DMS53 treated with DMSO at 0.1 percent for 48 hours (cell line): ENCODE measurements at regions not wholly inside any gene's neighbourhood (a gene's known extent, or its start where the extent isn't known, plus 50 kb on each side); places are given as distances from the start of the nearest gene placed in this dataset.
A peak's percentile ranks its signal among the peaks of the same experiment; 100 is the strongest.

ENCODE experiments used
- DNase-seq: peaks from one replicate; lab custom pipeline; 2025; ENCODE audit not compliant: unreplicated experiment; lab: John Stamatoyannopoulos, UW

DNA sequence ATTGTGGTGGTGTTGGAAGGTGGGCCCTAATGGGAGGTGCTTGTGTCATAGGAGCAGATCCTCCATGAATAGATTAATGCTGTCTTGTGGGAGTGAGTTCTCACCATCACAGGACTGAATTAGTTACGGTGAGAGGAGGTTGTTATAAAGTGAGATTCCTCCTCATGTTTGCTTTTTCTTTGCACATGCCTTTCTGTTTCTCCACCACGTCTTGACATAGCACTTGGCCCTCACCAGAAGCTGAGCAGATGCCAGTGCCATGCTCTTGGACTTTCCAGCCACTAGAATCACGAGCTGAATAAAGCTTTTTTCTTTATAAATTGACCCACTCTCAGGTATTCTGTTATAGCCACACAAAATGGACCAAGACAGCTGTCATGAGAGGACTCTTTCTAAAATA lies 194.8 kb downstream of the PTPRU start:
- no peak for DNase-seq

GRCh38 chr1:29429656-29430055 lies 193.3 kb downstream of the PTPRU start:
- no peak for DNase-seq

- no peak for DNase-seq
Measured at GRCh38 chr1:29428997-29429396, 192.7 kb downstream of the PTPRU start.

DNA sequence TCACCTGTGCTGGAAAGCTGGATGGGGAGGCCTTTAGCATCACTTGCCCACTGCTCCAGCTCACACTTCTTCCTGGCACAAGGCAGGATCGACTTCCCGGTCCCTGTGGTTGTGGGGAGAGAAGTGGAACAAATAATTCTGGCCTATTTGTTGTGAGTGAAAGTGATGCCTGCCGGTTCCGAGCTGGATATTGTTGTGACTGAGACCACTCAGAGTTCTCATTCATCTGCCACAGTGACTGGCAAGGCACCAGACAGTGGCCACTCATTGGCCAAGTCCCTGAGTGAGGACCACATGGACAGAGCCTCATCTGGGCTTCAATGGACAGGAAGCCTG lies 191.9 kb downstream of the PTPRU start:
- no peak for DNase-seq

GRCh38 chr1:29427614-29428279 lies 191.4 kb downstream of the PTPRU start:
- DNase-seq = no peak

GRCh38 chr1:29426701-29427279 lies 190.5 kb downstream of the PTPRU start:
- no peak for DNase-seq

DNA sequence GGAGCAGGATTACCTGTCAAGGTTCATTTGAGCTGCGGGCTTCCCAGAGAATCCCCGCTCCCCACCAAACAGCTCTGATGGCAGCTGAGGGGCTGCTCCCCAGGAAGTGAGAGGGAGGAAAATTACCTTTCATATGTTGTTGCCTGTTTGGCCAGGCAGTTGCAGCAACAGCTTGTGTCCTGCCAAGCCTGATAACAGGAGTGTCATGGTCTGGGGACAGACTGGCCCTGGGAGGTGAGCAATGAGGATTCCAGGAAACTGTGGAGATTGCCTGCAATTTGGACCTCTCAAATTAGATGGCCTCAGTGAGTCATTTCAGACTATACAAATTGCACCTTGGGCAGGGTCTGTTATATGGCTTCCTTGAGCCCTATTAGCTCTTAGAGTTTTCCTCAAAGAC lies 189.3 kb downstream of the PTPRU start:
- no peak for DNase-seq

DNA sequence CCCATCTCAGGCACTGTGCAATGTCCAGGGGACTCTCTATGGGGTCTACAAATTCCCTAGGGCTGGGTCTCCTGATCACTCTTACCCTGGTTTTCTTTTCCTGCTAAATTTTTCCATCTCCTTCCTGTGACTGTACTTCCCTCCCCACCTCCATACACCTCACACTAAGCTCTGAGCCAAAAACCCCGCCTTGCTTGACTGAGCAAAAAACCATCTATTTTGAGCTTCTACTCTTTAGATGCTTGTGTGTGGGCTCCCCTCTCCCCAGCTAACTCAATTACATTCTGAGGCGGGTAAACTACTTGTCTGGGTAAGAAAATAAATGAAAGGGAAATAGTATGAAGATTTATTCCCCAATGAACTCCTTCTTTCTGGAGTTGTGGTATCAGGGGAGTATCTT lies 187.9 kb downstream of the PTPRU start:
- DNase-seq = no peak

GRCh38 chr1:29420202-29420601 lies 183.9 kb downstream of the PTPRU start:
- no peak for DNase-seq

DNA sequence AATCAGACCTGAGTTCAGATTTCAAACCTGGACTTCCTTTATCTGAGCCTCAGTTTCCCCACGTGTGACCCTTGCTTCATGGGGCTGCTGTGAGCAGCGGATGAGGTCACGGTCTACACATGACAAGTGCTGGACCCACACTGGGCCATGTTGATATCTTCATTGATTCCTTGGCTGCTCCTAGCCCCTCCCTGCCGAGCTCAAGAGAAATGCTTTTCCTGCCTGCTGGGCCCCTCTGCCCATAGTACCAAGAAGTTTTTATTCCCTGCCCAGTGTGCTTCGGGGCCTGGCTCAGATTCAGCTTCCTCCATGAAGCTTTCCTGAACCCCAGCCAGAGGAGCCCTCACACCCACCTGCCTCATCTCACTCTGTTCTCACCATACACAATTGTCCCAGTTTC lies 181.6 kb downstream of the PTPRU start:
- no peak for DNase-seq

- no peak for DNase-seq
Measured at GRCh38 chr1:29417147-29417858, 181.0 kb downstream of the PTPRU start.

DNA sequence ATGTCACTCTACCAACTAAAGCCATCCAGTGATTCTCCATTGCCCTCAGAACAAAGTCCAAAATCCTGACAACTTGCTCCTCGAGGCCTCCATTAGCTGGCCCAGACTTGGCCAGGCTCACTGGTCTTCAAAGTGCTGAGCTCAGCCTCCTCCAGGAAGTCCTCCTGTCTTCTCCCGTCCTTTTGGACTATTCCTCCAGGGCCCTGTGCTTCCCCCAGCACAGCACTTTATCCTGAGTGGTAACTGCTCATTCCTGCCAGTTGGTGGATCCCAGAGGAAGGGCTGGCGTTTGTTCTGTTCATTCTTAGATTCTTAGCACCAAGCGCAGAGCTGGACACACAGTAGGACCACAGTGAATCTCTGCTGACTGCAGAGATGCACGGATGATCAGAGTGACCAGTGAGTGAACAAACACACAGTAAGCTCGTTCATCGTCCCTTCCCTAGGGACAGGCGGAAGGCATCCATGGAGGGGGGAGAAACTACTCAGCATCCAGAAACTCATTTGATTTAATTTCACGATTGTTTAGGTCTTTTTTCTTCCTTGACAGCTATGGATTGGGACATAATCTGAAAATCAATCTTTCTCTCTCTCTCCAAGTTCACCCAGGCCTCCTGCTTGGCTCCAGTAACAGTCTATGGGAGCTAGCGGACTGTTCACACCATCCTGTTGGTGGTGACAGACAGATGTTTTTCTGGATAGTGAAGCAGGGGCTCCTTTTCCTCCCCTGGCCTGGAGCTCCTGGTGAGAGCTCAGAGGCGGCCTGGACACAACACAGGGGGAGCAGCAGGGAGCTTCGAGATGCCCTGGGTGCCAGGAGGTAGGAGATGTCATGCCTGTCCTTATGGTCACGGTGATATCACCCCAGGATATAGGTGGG lies 180.2 kb downstream of the PTPRU start:
- DNase-seq = no peak

DNA sequence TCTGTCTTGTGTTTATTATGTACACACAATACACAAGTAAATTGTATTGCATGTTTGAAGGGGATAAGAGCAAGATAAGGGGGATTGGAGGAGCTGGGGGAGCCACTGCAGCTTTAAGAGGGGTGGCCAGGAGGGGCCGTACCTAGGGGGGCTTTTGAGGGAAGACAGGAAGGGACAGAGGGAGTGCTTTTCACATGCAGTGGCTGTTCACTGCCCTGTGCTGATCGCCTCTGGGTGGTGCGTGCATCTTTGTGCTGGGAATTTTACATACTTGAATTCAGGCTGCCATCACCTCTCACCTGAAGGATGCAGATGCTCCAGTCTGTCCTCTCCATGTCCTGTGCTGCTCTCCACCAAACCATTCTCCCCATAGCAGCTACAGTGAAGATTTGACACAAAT lies 179.5 kb downstream of the PTPRU start:
- DNase-seq = no peak

DNA sequence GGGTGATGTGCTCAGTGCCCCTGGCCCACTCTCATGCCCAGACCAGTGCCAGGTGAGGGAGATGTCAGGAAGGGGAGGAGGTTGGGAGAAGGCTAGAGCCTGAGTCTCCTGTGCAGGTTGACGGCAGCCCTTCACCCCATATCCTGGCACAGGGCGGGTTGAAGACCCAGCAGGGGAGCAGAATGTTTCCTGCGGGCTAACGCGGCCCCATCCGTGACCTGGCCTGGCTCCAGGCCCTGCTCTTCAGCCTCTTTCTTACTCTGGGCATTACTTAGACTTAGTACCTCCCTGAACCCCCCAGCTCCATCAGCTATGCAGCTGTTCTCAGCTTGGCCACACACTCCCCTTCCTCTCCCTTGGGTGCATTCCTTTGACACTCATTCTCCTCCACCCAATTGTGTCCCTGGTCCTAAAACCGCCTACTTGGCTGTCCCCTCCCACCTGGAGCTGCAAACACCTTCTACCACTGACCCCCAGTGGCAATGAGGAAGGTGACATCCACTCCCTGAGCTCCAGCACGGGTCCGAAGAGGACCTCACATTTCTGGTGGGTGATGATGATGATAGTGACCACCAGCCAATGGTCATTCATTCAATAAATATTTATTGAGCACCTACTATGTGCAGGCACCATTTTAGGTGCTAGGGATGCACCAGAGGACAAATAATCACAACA lies 179.0 kb downstream of the PTPRU start:
- DNase-seq = no peak

DNA sequence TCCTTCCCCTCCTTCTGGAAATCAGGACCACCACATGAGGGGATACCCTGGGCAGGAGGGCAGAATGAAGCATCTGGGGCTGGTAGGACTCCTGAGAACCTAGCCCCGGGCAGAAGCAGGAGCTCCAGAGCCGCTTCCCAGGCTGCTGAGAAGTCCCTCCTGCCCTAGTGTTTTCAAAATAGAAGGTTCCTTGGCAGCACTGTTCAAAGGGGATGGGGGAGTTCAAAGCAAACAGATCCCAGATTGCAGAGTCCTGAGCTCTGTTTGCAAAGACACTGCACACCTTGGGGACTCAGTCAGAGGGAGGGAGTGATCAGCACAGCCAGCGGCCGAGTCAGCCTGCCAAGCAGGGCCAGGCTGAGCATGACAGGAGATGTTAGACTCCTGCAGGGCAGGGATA lies 177.8 kb downstream of the PTPRU start:
- no peak for DNase-seq

- DNase-seq = no peak
Measured at GRCh38 chr1:29413661-29414060, 177.3 kb downstream of the PTPRU start.

- no peak for DNase-seq
Measured at GRCh38 chr1:29412591-29412990, 176.3 kb downstream of the PTPRU start.

- DNase-seq = peak; percentile 92
Measured at GRCh38 chr1:29410476-29410875, 174.2 kb downstream of the PTPRU start.

- no peak for DNase-seq
Measured at GRCh38 chr1:29409616-29410015, 173.3 kb downstream of the PTPRU start.

DNA sequence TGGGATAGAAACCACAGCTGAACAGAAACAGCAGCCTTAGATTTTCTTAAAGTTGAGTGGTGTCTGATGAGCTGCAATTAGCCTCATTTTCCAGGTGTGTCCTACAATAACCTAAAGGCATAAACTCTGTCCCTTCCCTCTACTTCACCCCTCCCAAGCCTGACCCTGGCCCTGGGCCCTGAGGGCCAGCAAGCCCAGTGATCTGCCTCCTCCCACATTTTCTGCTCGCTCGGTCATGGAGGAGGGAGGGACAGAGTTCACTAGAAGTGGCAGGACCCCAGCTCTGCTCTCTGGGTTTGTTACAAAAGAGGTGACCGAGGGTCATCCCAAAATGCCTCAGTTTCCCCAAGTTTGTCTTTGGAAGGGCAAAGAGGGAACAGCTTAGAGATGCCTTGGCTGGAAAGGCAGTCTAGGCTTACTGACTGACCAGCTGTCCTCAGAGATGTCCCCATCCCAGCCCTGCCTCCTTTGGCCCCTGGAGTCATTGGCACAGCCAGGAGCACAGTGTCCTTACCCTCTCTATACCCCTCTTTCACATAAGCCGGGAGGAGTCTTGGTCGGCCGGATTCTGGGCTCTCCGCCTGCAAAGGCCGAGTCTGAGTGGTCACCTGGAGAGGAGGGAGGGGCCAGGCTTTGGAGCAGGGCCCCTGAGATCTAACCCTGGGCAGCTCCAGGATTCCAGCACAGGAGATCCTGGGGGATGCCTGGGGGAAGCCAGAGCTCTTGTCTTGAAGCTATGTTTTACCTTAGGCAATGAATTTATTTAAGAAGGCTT lies 172.7 kb downstream of the PTPRU start:
- DNase-seq = no peak
